ENCODE measurements at regions not wholly inside any gene's neighbourhood (a gene's known extent, or its start where the extent isn't known, plus 50 kb on each side); places are given as distances from the start of the nearest gene placed in this dataset.
"Not testable (repeated sequence)": the region's sequence is repeated elsewhere in the genome, so short reads cannot be mapped to it uniquely, and the experiment has no call there.

DNA sequence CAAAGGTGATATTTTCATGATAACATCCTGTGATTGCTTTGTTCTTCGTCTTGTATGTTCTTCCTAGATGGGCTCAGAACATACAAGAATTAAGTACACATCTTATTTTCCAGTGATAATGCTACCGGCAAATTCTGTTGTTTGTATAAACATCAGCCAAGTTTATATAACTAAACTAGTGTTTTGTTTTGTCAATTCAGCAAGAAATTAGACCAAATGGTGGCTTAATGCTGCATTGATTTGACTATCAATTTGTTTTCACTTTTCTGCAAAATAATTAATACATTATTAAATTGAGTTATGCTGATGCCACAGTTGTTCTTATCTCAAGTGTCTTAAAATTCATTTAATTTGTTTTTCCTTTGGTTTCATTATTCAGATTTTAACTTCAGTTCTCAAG lies 177.7 kb downstream of the OR4F29 start:
- DNase-seq (ENCODE audit: low read depth): not testable (repeated sequence)

DNA sequence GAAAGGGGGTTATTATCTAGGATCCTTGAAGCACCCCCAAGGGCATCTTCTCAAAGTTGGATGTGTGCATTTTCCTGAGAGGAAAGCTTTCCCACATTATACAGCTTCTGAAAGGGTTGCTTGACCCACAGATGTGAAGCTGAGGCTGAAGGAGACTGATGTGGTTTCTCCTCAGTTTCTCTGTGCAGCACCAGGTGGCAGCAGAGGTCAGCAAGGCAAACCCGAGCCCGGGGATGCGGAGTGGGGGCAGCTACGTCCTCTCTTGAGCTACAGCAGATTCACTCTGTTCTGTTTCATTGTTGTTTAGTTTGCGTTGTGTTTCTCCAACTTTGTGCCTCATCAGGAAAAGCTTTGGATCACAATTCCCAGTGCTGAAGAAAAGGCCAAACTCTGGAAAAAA lies 183.7 kb downstream of the OR4F29 start:
- DNase-seq (ENCODE audit: low read depth): peak; percentile 54

Measured in stimulated activated CD8-positive, alpha-beta memory T cell treated with anti-CD3 and anti-CD28 coated beads, Interleukin-12 subunit alpha, Interleukin-12 subunit beta, amount 100 ng/mL, for 1 hour (primary cell).